Thoracic aorta (tissue), 2 donors: ENCODE measurements at regions not wholly inside any gene's neighbourhood (a gene's known extent, or its start where the extent isn't known, plus 50 kb on each side); places are given as distances from the start of the nearest gene placed in this dataset.
A peak's percentile ranks its signal among the peaks of the same experiment; 100 is the strongest.

ENCODE experiments used
- ATAC-seq: fragments of 150-250 bp; one replicate; pipeline ENCODE4 v1.8.0; 2017; ENCODE audit warnings: low read depth; ENCODE audit not compliant: insufficient number of reproducible peaks, low FRiP score
- DNase-seq: peaks from one replicate; pipeline ENCODE4 v3.0.0-alpha.2; 2020; ENCODE audit warnings: low spot score
- H3K27ac ChIP-seq, 2 donors: fragments of 200-600 bp; sonication (generic); 1 replicate in 1 of 2; 2 replicates in 1 of 2; pipeline ENCODE4 v1.5.1; 2016; ENCODE audit warnings: mild to moderate bottlenecking in 2 of 2, moderate library complexity in 2 of 2
- H3K27me3 ChIP-seq: fragments of 200-600 bp; sonication (generic); replicated peaks from 2 replicates; pipeline ENCODE4 v1.6.0; 2016; ENCODE audit warnings: mild to moderate bottlenecking; ENCODE audit not compliant: insufficient read depth
- H3K36me3 ChIP-seq: fragments of 200-600 bp; sonication (generic); one replicate; pipeline ENCODE4 v1.5.1; 2016
- H3K4me1 ChIP-seq, 2 donors: fragments of 200-600 bp; sonication (generic); 1 replicate in 1 of 2; 2 replicates in 1 of 2; pipeline versions ENCODE4 v1.5.1 to v1.6.0; 2016; ENCODE audit warnings: low read depth in 2 of 2, mild to moderate bottlenecking in 1 of 2; ENCODE audit not compliant: control insufficient read depth in 1 of 2
- H3K4me3 ChIP-seq: fragments of 200-600 bp; sonication (generic); 2 replicates; pipeline ENCODE4 v1.5.1; 2016; ENCODE audit warnings: mild to moderate bottlenecking
- H3K9me3 ChIP-seq: fragments of 200-600 bp; sonication (generic); 2 replicates; pipeline ENCODE4 v1.5.1; 2016
- CTCF ChIP-seq: fragments of 200-600 bp; sonication (generic); IDR thresholded peaks from one replicate; pipeline ENCODE4 v1.5.1; 2019; ENCODE audit warnings: antibody characterized with exemption

- H3K27ac ChIP-seq: peak overlapping the region in 1 of 2 donors; percentile 35
- ATAC-seq (no peak), DNase-seq (no peak)
- H3K27me3 ChIP-seq: no peaks in the 10 kb centered on the region
- peaks cover 7 to 13% of the 10 kb centered on the region in 2 donors for H3K4me1 ChIP-seq
- no peak overlapping the region for H3K4me3 ChIP-seq
- TF ChIP-seq CTCF: no peak
- no peaks in the 10 kb centered on the region for H3K9me3 ChIP-seq
- H3K36me3 ChIP-seq: no peaks in the 10 kb centered on the region
Observed at GRCh38 chr7:113812591-113813255, 106.1 kb downstream of the PPP1R3A start.

- TF ChIP-seq CTCF: no peak
- H3K27ac ChIP-seq: no peak overlapping the region
- no peaks in the 10 kb centered on the region for H3K9me3 ChIP-seq
- H3K4me1 ChIP-seq: peaks cover 7 to 13% of the 10 kb centered on the region in 2 donors
- no peaks in the 10 kb centered on the region for H3K27me3 ChIP-seq
- H3K4me3 ChIP-seq: no peak overlapping the region
- ATAC-seq: no peak
- no peak for DNase-seq
- no peaks in the 10 kb centered on the region for H3K36me3 ChIP-seq
Observed at GRCh38 chr7:113810080-113810744, 108.6 kb downstream of the PPP1R3A start.

GRCh38 chr7:113809581-113809980, 109.2 kb downstream of the PPP1R3A start:
- DNase-seq (no peak), ATAC-seq (no peak)
- Histone ChIP-seq H3K9me3 (no peaks in the 10 kb centered on the region), H3K4me1 (peaks cover 7 to 13% of the 10 kb centered on the region in 2 donors), H3K27me3 (no peaks in the 10 kb centered on the region), H3K36me3 (no peaks in the 10 kb centered on the region), H3K27ac (no peak overlapping the region), H3K4me3 (no peak overlapping the region)
- TF ChIP-seq CTCF: no peak

- H3K36me3 ChIP-seq: no peaks in the 10 kb centered on the region
- H3K9me3 ChIP-seq: no peaks in the 10 kb centered on the region
- ATAC-seq: no peak
- no peaks in the 10 kb centered on the region for H3K27me3 ChIP-seq
- no peak for TF ChIP-seq CTCF
- H3K27ac ChIP-seq: no peak overlapping the region
- no peak for DNase-seq
- no peaks in the 10 kb centered on the region for H3K4me1 ChIP-seq
- no peak overlapping the region for H3K4me3 ChIP-seq
Observed at GRCh38 chr7:113806633-113807327, 112.0 kb downstream of the PPP1R3A start.

GRCh38 chr7:113805976-113806375, 112.8 kb downstream of the PPP1R3A start:
- no peak for TF ChIP-seq CTCF
- H3K9me3 ChIP-seq: no peaks in the 10 kb centered on the region
- H3K4me1 ChIP-seq: no peaks in the 10 kb centered on the region
- H3K4me3 ChIP-seq: no peak overlapping the region
- no peak for DNase-seq
- no peak for ATAC-seq
- H3K36me3 ChIP-seq: no peaks in the 10 kb centered on the region
- H3K27ac ChIP-seq: no peak overlapping the region
- no peaks in the 10 kb centered on the region for H3K27me3 ChIP-seq
